Ovary (tissue), 3 donors: ENCODE measurements at regions not wholly inside any gene's neighbourhood (a gene's known extent, or its start where the extent isn't known, plus 50 kb on each side); places are given as distances from the start of the nearest gene placed in this dataset.

Experiments used
- CTCF ChIP-seq, 3 donors: fragments of 450-650 bp in 2 of 3; fragments of 200-600 bp in 1 of 3; IDR thresholded peaks; one replicate each; pipeline versions ENCODE4 v1.5.1 to v1.8.0; 2016 to 2022; ENCODE audit warnings: antibody characterized with exemption in 3 of 3, mild to moderate bottlenecking in 1 of 3
- EP300 ChIP-seq: sonication (generic); formaldehyde crosslinking; IDR thresholded peaks from one replicate; pipeline ENCODE4 v1.6.1; 2017; ENCODE audit warnings: antibody characterized with exemption
- POLR2A ChIP-seq: fragments of 450-650 bp; IDR thresholded peaks from one replicate; pipeline ENCODE4 v1.6.1; 2017; ENCODE audit warnings: antibody characterized with exemption, mild to moderate bottlenecking, moderate library complexity
- donor health status: DM: no; HTN: no; CAD: no.

- TF ChIP-seq CTCF (IDR thresholded peaks at IDR 0.05) (no peak), POLR2A (no peak), EP300 (no peak)
Measured at GRCh38 chr3:28612232-28612631, 263.6 kb upstream of the AZI2 start.
